Mesenchymal stem cell (in vitro differentiated cells and primary cell): ENCODE measurements at regions not wholly inside any gene's neighbourhood (a gene's known extent, or its start where the extent isn't known, plus 50 kb on each side); places are given as distances from the start of the nearest gene placed in this dataset.

Experiments used
- DNase-seq: peaks from one replicate; pipeline ENCODE4 v3.0.0-alpha.2; 2013
- H2AFZ ChIP-seq: one replicate; pipeline ENCODE4 v1.6.1; 2013; ENCODE audit warnings: low read depth, mild to moderate bottlenecking, control low read depth, inconsistent platforms, low read length, moderate library complexity
- H2AK5ac ChIP-seq: 2 replicates; pipeline ENCODE4 v1.6.1; 2013; ENCODE audit warnings: low read length, moderate library complexity, mild to moderate bottlenecking, inconsistent platforms; ENCODE audit not compliant: severe bottlenecking
- H2BK120ac ChIP-seq: one replicate; pipeline ENCODE4 v1.6.1; 2013; ENCODE audit warnings: low read depth, mild to moderate bottlenecking, inconsistent platforms, low read length, moderate library complexity
- H2BK12ac ChIP-seq, 2 experiments: one replicate each; pipeline ENCODE4 v1.6.1; 2013; ENCODE audit warnings: inconsistent platforms in 2 of 2, low read length in 2 of 2, mild to moderate bottlenecking in 2 of 2, moderate library complexity in 2 of 2, control low read depth in 1 of 2
- H2BK15ac ChIP-seq: one replicate; pipeline ENCODE4 v1.6.1; 2013; ENCODE audit warnings: mild to moderate bottlenecking, low read depth, inconsistent platforms; ENCODE audit not compliant: poor library complexity, severe bottlenecking
- H2BK5ac ChIP-seq: 2 replicates; pipeline ENCODE4 v1.6.1; 2013; ENCODE audit warnings: low read depth, mild to moderate bottlenecking, low read length, control low read depth, inconsistent platforms; ENCODE audit not compliant: poor library complexity, severe bottlenecking
- H3K14ac ChIP-seq, 2 experiments: one replicate each; pipeline ENCODE4 v1.6.1; 2013; ENCODE audit warnings: inconsistent platforms in 2 of 2, low read length in 2 of 2, control low read depth in 1 of 2, mild to moderate bottlenecking in 1 of 2, moderate library complexity in 1 of 2
- H3K18ac ChIP-seq, 2 experiments: one replicate each; pipeline ENCODE4 v1.6.1; 2013; ENCODE audit warnings: inconsistent platforms in 2 of 2, low read length in 2 of 2, control low read depth in 1 of 2, low read depth in 1 of 2, mild to moderate bottlenecking in 1 of 2
- H3K23ac ChIP-seq, 2 experiments: one replicate each; pipeline ENCODE4 v1.6.1; 2013; ENCODE audit warnings: inconsistent platforms in 2 of 2, low read length in 2 of 2, mild to moderate bottlenecking in 2 of 2, moderate library complexity in 2 of 2, control low read depth in 1 of 2
- H3K27ac ChIP-seq: 2 replicates; pipeline ENCODE4 v1.5.1; 2013; ENCODE audit warnings: mild to moderate bottlenecking, moderate library complexity, low read length, control low read depth, inconsistent platforms; ENCODE audit not compliant: poor library complexity, severe bottlenecking
- H3K27me3 ChIP-seq, 2 experiments: 2 replicates each; pipeline versions ENCODE4 v1.6.1 to v1.7.0; 2013; ENCODE audit warnings: low read length in 2 of 2, mild to moderate bottlenecking in 2 of 2, moderate library complexity in 2 of 2, control low read depth in 1 of 2, inconsistent platforms in 1 of 2; ENCODE audit not compliant: control insufficient read depth in 1 of 2, insufficient read depth in 1 of 2
- H3K36me3 ChIP-seq, 2 experiments: 2 replicates each; pipeline versions ENCODE4 v1.6.1 to v1.7.0; 2013; ENCODE audit warnings: low read length in 2 of 2, control low read depth in 1 of 2, inconsistent platforms in 1 of 2, low read depth in 1 of 2, mild to moderate bottlenecking in 1 of 2; ENCODE audit not compliant: insufficient read depth in 2 of 2, control insufficient read depth in 1 of 2
- H3K4ac ChIP-seq, 2 experiments: one replicate each; pipeline ENCODE4 v1.6.1; 2013; ENCODE audit warnings: inconsistent platforms in 2 of 2, low read length in 2 of 2, mild to moderate bottlenecking in 2 of 2, moderate library complexity in 2 of 2, control low read depth in 1 of 2, low read depth in 1 of 2
- H3K4me1 ChIP-seq: 2 replicates; pipeline ENCODE4 v1.6.1; 2013; ENCODE audit warnings: low read depth, low read length, control low read depth; ENCODE audit not compliant: control insufficient read depth, insufficient read depth
- H3K4me2 ChIP-seq: 2 replicates; pipeline ENCODE4 v1.6.1; 2013; ENCODE audit warnings: low read length, mild to moderate bottlenecking, inconsistent platforms; ENCODE audit not compliant: poor library complexity, severe bottlenecking
- H3K4me3 ChIP-seq, 2 experiments: 2 replicates each; pipeline versions ENCODE4 v1.5.1 to v1.7.0; 2013; ENCODE audit warnings: low read length in 2 of 2, mild to moderate bottlenecking in 2 of 2, control low read depth in 1 of 2, low read depth in 1 of 2; ENCODE audit not compliant: insufficient read depth in 1 of 2
- H3K79me1 ChIP-seq: replicated peaks from 2 replicates; pipeline ENCODE4 v1.6.1; 2013; ENCODE audit warnings: mild to moderate bottlenecking, control low read depth, low read length, inconsistent platforms; ENCODE audit not compliant: poor library complexity, severe bottlenecking
- H3K9ac ChIP-seq: 2 replicates; pipeline ENCODE4 v1.7.0; 2013; ENCODE audit warnings: mild to moderate bottlenecking, low read length, moderate library complexity
- H3K9me3 ChIP-seq: 2 replicates; pipeline ENCODE4 v1.7.0; 2013; ENCODE audit warnings: mild to moderate bottlenecking, low read length; ENCODE audit not compliant: control insufficient read depth
- H4K8ac ChIP-seq: one replicate; pipeline ENCODE4 v1.6.1; 2013; ENCODE audit warnings: inconsistent platforms, mild to moderate bottlenecking, low read length, moderate library complexity
- H4K91ac ChIP-seq: one replicate; pipeline ENCODE4 v1.6.1; 2013; ENCODE audit warnings: mild to moderate bottlenecking, low read length, inconsistent platforms
- WGBS: methylation state at CpG from one replicate; pipeline ENCODE4 v1.1.7; 2013; ENCODE audit warnings: mixed read lengths; 5-methylcytosine and 5-hydroxymethylcytosine counted together

- no peak overlapping the region for H3K27ac ChIP-seq
- no peak overlapping the region for H3K4me3 ChIP-seq
- H3K4me1 ChIP-seq: peaks cover 6% of the 10 kb centered on the region
- H4K91ac ChIP-seq: no peak overlapping the region
- H2BK12ac ChIP-seq: no peak overlapping the region
- H3K4me2 ChIP-seq: no peak overlapping the region
- H3K4ac ChIP-seq: no peak overlapping the region
- H3K14ac ChIP-seq: no peak overlapping the region
- no peak overlapping the region for H3K9ac ChIP-seq
- no peak overlapping the region for H3K18ac ChIP-seq
- no peak overlapping the region for H2AK5ac ChIP-seq
- H2AFZ ChIP-seq: no peak overlapping the region
- no peak for DNase-seq
- H2BK15ac ChIP-seq: no peak overlapping the region
- H3K79me1 ChIP-seq: no peaks in the 10 kb centered on the region
- no peak overlapping the region for H3K23ac ChIP-seq
- no peaks in the 10 kb centered on the region for H3K36me3 ChIP-seq
- no peak overlapping the region for H4K8ac ChIP-seq
- H2BK120ac ChIP-seq: no peak overlapping the region
- 99% methylated on average over 7 of the region's 9 CpGs for WGBS
- no peaks in the 10 kb centered on the region for H3K9me3 ChIP-seq
- H3K27me3 ChIP-seq: no peaks in the 10 kb centered on the region
- no peak overlapping the region for H2BK5ac ChIP-seq
These were observed 65.4 kb upstream of the ENPP6 start for GRCh38 chr4:184282895-184283654.

- no peak overlapping the region for H2BK5ac ChIP-seq
- no peak overlapping the region for H3K27ac ChIP-seq
- no peaks in the 10 kb centered on the region for H3K9me3 ChIP-seq
- no peak overlapping the region for H3K23ac ChIP-seq
- no peak overlapping the region for H2AFZ ChIP-seq
- H4K91ac ChIP-seq: no peak overlapping the region
- H2BK120ac ChIP-seq: no peak overlapping the region
- no peaks in the 10 kb centered on the region for H3K36me3 ChIP-seq
- H3K4ac ChIP-seq: no peak overlapping the region
- H3K14ac ChIP-seq: no peak overlapping the region
- H2BK12ac ChIP-seq: no peak overlapping the region
- no peak overlapping the region for H2BK15ac ChIP-seq
- no peaks in the 10 kb centered on the region for H3K27me3 ChIP-seq
- no peak overlapping the region for H3K4me3 ChIP-seq
- DNase-seq: no peak
- H3K79me1 ChIP-seq: no peaks in the 10 kb centered on the region
- no peak overlapping the region for H2AK5ac ChIP-seq
- 89% methylated on average over 8 of the region's 8 CpGs for WGBS
- no peak overlapping the region for H3K9ac ChIP-seq
- no peak overlapping the region for H4K8ac ChIP-seq
- peaks cover 5% of the 10 kb centered on the region for H3K4me1 ChIP-seq
- no peak overlapping the region for H3K18ac ChIP-seq
- H3K4me2 ChIP-seq: no peak overlapping the region
These were observed 64.6 kb upstream of the ENPP6 start for GRCh38 chr4:184282251-184282713.

DNA sequence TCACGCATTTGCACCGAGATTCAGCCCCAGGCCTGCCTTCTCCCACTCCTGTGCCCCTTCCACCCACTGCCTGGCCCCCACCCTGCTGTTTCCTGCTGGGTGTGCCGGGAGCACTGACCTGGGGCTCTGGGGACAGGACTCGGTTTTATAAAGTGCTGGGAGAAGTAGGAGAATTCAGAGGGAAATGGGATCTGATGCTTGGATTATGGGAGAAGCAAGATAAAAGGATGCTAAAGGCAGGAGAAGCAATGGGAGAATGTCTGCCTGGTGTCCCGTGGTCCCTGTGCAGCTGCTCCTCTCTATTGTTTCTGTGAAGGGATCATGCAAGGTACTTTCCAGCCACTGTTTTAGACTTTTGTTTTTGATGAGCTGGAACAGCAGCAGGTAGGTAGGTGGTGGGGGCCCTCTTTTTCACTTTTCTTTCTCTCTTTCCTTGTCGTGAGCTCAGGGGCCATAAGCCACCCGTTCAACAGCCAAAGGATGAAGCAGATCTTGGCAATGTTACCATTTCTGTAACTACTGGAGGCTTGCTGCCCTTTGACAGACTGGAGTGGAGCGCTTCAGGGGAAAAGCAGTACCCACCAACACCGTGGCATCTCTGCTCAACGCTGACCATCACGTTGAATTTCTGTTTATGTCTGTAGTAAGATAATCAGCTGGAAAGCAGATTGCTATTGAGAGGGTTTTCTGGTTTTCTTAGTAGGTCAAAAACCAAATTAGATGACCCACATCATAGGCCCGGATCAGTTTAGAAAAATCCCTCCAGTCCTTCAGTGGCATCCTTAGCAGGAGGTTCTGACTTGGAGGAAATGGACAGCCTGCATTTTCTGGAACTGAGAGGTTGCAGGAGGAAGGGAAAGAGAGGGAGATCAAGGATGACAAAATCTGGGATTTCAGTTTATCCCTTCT is 63.8 kb upstream of the ENPP6 start:
- Histone ChIP-seq H3K9me3 (peaks cover 2% of the 10 kb centered on the region), H3K4me2 (no peak overlapping the region)

GRCh38 chr4:184280591-184281071 is 63.0 kb upstream of the ENPP6 start:
- no peak overlapping the region for H2AK5ac ChIP-seq
- DNase-seq: no peak

More for the DNA sequence above, 63.8 kb upstream of the ENPP6 start:
- Histone ChIP-seq H3K36me3 (no peaks in the 10 kb centered on the region), H2AK5ac (no peak overlapping the region), H3K14ac (no peak overlapping the region), H3K4me3 (no peak overlapping the region), H3K4me1 (peaks cover 5% of the 10 kb centered on the region), H2BK15ac (no peak overlapping the region), H3K79me1 (no peaks in the 10 kb centered on the region), H2BK5ac (no peak overlapping the region), H3K9ac (no peak overlapping the region), H3K18ac (no peak overlapping the region), H2BK12ac (no peak overlapping the region), H4K91ac (no peak overlapping the region), H2AFZ (no peak overlapping the region), H3K4ac (no peak overlapping the region), H2BK120ac (no peak overlapping the region), H3K27ac (no peak overlapping the region), H3K27me3 (no peaks in the 10 kb centered on the region), H3K23ac (no peak overlapping the region), H4K8ac (no peak overlapping the region)
- 88% methylated on average over 11 of the region's 12 CpGs for WGBS
- DNase-seq: no peak

More at GRCh38 chr4:184280591-184281071, 63.0 kb upstream of the ENPP6 start:
- H2BK12ac ChIP-seq: no peak overlapping the region
- no peak overlapping the region for H2BK15ac ChIP-seq
- H3K9ac ChIP-seq: no peak overlapping the region
- peaks cover 10% of the 10 kb centered on the region for H3K9me3 ChIP-seq
- H3K4me1 ChIP-seq: peaks cover 5% of the 10 kb centered on the region
- no peaks in the 10 kb centered on the region for H3K36me3 ChIP-seq
- H3K18ac ChIP-seq: no peak overlapping the region
- no peak overlapping the region for H2AFZ ChIP-seq
- no peak overlapping the region for H3K4ac ChIP-seq
- H3K23ac ChIP-seq: no peak overlapping the region
- no peak overlapping the region for H3K14ac ChIP-seq
- H2BK5ac ChIP-seq: no peak overlapping the region
- H3K27me3 ChIP-seq: no peaks in the 10 kb centered on the region
- no peak overlapping the region for H2BK120ac ChIP-seq
- no peak overlapping the region for H3K4me3 ChIP-seq
- no peak overlapping the region for H3K4me2 ChIP-seq
- H3K79me1 ChIP-seq: no peaks in the 10 kb centered on the region
- H4K91ac ChIP-seq: no peak overlapping the region
- WGBS: 98% methylated on average over 2 of the region's 2 CpGs
- no peak overlapping the region for H4K8ac ChIP-seq
- H3K27ac ChIP-seq: no peak overlapping the region
